HG02588 (cell line): ENCODE measurements at regions not wholly inside any gene's neighbourhood (a gene's known extent, or its start where the extent isn't known, plus 50 kb on each side); places are given as distances from the start of the nearest gene placed in this dataset.
"Not testable (repeated sequence)": the region's sequence is repeated elsewhere in the genome, so short reads cannot be mapped to it uniquely, and the experiment has no call there.

ENCODE experiments used
- ATAC-seq: cut with Tn5 transposase; IDR thresholded peaks from one replicate; pipeline ENCODE4 v1.9.1; 2021; ENCODE audit warnings: mild to moderate bottlenecking, moderate library complexity; ENCODE audit not compliant: unreplicated experiment

- not testable (repeated sequence) for ATAC-seq
Measured at GRCh38 chr5:27836704-27837103, 798.3 kb upstream of the CDH9 start.

- no peak for ATAC-seq
Measured at GRCh38 chr5:27832886-27833285, 794.5 kb upstream of the CDH9 start.

DNA sequence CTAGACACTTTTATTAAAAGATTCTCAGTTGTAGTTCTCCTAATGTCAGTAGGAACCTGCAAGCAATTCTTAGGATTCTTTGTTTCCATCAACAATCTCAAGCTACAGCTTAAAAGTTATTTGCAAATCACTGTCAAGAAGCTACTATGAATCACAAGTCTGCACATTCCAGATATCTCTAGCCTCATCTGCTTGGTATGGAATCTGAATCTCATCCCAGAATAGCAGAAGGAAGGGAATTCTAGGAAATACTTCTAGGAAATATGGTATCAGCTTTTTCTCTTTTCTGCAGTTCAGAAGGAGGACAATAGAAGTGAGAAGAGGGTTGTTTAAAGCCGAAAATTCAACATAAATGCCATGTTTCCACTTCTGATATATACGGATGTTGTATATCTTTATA, 792.2 kb upstream of the CDH9 start:
- no peak for ATAC-seq

GRCh38 chr5:27821681-27822080, 783.3 kb upstream of the CDH9 start:
- no peak for ATAC-seq

DNA sequence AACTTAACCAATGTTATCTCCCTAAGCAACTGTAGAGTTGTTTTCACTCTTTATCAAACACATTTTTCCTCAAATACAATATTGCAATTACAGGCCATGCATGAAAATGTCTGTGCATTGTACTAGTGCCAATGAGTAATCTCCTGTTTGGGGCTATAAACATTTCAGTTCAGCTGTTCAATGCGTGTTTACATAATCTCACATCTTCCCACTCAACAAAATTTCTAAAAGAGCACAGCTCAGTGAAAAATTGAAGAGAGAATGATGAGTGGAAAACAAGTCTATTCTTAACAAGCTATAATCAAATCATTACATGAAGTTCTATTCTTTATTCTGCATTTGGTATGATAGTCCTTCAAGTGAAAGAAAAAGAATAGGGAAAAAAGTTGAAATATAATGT, 780.5 kb upstream of the CDH9 start:
- no peak for ATAC-seq

- no peak for ATAC-seq
Measured at GRCh38 chr5:27814983-27815382, 776.6 kb upstream of the CDH9 start.

GRCh38 chr5:27814286-27814685, 775.9 kb upstream of the CDH9 start:
- no peak for ATAC-seq

- no peak for ATAC-seq
Measured at GRCh38 chr5:27810458-27810857, 772.1 kb upstream of the CDH9 start.

GRCh38 chr5:27797220-27797619, 758.8 kb upstream of the CDH9 start:
- ATAC-seq: no peak

DNA sequence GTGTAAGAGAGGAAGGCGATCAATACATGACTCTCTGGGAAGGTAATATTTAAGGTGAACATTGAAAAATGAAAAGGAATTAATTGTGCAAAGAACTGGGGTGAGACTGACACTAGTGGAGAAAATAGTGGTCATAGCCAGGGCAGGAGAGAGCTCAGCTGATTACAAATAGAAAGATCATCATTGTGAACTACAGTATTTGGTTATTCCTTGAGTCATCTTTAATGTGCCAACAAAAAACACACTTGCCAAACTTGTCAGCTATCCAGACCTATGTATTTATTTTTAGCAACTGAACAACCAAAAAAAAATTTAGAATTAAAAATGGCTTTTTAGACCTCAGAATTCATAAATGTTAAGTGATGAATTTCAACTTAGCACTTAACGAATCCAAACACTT, 749.8 kb upstream of the CDH9 start:
- no peak for ATAC-seq

DNA sequence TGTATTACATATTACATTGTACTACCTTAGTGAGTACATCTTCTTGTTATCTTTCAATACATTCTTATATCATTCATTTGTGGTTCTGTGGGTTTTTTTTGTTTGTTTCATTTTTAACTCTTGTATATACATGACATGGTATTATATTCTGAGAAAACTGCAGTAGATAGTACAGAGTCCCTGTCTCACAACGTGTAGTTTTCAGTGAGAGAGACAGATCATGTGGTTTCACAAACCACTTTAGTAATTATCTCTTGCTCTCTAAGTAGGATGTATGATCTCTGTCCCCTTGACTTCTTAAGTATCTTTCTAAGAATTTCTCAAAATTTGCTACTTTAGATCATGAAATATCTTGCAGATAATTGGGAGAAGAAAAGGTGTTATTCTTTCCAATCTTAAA, 745.9 kb upstream of the CDH9 start:
- ATAC-seq: no peak

GRCh38 chr5:27778121-27778520, 739.7 kb upstream of the CDH9 start:
- no peak for ATAC-seq

DNA sequence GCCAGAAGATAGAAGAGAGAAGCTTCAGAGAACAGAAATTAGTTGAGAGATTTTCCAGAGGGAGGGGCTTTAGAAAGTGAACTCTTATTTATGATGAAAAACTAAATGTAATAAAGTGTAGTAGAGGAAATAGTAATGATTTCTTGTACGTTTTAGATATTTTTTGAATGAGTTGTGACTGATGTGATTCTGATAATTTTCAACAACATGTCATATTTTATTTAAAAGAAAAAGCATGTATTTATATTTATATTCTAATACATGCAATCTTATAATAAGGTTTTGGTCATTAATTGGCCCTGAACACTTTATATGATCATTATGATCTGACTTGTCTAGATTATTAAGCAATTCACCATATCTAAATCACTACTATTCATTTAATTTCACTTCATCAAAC, 735.2 kb upstream of the CDH9 start:
- ATAC-seq: no peak

DNA sequence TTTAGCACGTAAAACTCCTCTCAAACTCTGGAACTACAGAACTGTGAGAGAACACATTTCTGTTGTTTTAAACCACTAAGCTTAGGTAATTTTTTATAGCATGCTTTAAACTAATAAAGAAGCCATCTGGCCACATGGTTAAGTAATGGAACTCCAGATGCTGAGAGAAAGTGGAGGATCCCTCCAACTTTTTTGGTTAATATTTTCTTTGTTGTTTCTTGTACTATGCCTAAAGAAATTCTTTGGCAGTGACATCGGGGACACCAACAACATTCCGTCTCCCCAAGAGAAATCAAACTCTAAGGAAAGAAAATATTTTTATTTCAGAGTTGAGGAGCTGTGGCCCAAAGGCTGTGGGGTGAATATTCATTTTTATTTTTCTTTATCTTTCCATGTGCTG, 734.8 kb upstream of the CDH9 start:
- no peak for ATAC-seq

GRCh38 chr5:27769748-27770402, 731.5 kb upstream of the CDH9 start:
- ATAC-seq: no peak

DNA sequence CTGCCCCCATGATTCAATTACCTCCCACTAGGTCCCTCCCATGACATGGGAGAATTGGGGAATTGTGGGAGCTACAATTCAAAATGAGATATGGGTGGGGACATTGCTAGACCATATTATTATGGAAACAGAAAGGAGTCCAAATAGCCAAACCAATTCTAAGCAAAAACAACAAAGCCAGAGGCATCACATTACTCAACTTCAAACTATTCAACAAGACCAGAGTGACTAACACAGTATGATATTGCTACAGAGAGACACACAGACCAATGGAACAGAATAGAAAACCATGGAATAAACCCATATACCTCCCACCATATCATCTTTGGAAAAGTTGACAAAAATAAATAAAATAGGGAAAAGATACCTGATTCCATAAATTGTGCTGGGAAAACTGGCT, 710.5 kb upstream of the CDH9 start:
- no peak for ATAC-seq

GRCh38 chr5:27743383-27743979, 705.1 kb upstream of the CDH9 start:
- ATAC-seq: not testable (repeated sequence)

GRCh38 chr5:27742805-27743204, 704.4 kb upstream of the CDH9 start:
- ATAC-seq: no peak

GRCh38 chr5:27734838-27735237, 696.5 kb upstream of the CDH9 start:
- no peak for ATAC-seq

DNA sequence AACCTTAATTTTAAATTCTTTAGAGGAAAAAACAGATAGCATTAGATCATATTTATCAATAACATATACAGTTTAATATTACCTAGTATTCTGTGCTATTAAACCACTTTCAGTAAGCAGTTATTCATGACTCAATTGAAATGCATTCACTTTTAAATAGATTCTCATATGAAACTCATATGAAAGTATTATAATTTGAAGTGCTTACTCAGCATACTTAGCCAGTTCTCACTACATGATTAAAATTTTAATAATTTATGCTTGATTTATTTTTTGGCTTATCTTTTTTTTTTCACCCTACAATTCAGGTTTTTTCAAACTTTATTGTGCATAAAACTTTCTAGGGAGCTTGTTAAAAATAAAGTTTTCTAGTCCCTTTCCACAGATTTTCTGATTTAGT, 694.9 kb upstream of the CDH9 start:
- ATAC-seq: no peak

DNA sequence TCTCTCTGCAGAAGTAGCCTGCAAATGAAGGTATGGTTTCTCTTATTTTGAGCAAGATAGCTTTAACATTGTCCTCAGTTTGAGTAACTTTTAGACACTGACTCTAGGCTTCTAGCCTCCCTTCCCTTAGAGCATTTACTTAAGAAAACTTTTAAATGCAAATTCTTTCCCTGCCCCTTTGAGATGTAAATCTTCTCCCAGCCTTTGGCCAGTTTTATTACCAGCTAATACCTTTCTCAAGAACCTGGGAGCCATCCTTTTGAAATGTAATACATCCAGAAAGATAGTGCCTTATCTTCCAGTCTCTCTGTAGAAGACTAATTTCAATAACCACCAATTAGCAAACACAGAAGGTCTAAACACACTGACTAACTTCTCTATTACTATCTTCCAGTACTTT, 688.9 kb upstream of the CDH9 start:
- ATAC-seq: no peak

DNA sequence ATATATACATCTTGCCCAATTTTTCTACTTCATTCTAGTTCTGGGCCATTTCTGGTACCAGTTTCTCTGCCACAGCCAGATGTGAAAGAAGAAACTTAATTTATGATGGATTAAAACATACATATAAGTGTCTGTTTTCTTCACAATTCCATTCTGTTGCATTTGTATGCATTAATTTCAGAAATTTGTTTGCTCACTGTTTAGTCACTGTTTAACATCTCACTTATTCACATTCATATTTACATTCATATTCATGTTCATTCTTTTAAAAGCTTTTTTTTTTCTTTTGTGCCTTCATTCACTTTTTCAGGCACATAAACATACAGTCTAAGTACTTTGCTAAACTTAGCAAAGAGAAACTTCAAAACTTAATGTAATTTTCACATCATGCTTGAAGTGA, 684.0 kb upstream of the CDH9 start:
- ATAC-seq: no peak

- ATAC-seq: no peak
Measured at GRCh38 chr5:27708534-27708933, 670.1 kb upstream of the CDH9 start.
